ENCODE measurements at regions not wholly inside any gene's neighbourhood (a gene's known extent, or its start where the extent isn't known, plus 50 kb on each side); places are given as distances from the start of the nearest gene placed in this dataset.

DNA sequence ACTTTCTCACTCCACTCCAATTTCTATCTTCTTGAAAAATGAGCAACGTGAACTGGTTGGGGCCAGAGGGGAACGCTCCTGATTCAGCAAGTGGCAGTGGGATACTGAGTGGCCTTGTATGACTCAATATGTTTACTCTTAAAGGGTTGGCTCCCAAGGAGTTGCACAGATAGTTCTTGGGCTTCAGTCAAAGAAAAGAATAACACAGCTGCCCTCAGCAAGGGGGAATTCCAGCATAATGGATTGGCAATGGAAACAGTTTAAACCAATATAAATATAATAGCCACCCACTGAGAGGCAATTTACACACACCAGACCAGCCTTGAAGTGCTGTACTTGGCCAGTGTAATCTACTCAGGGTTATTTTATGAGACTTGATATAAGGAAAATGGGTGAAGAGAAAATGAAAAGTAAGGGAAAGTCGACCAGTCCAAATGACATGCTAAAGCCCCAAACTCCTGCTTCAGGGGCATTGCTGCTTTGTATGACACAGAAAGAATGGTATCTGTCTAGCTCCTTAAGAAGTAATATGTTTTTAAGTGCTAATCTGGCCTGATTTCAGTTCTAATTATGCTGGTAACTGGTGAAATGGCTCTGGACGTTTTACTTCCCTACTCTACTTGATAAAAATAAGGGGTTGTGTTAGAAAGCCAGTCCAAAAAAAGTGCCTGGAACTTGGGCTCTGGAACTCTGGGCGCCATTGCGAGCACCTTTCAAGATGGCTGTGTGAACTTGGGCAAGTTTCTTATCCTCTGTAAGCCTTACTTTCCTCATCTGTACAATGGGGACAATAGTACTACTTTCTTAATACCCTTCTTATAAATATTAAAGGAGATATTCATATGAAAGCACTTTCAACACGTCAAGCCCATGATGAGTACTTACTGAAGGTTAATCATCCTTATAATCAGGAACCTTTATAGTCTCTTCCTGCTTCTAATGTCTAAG, 712.9 kb upstream of the MAP3K7 start:
- TF ChIP-seq POLR2A (IDR thresholded peaks at IDR 0.05; ENCODE audit: extremely low read depth, insufficient read length), result no peak
- TF ChIP-seq, protein P1, sequence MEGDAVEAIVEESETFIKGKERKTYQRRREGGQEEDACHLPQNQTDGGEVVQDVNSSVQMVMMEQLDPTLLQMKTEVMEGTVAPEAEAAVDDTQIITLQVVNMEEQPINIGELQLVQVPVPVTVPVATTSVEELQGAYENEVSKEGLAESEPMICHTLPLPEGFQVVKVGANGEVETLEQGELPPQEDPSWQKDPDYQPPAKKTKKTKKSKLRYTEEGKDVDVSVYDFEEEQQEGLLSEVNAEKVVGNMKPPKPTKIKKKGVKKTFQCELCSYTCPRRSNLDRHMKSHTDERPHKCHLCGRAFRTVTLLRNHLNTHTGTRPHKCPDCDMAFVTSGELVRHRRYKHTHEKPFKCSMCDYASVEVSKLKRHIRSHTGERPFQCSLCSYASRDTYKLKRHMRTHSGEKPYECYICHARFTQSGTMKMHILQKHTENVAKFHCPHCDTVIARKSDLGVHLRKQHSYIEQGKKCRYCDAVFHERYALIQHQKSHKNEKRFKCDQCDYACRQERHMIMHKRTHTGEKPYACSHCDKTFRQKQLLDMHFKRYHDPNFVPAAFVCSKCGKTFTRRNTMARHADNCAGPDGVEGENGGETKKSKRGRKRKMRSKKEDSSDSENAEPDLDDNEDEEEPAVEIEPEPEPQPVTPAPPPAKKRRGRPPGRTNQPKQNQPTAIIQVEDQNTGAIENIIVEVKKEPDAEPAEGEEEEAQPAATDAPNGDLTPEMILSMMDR (IDR thresholded peaks at IDR 0.05; ENCODE audit: low read depth, low read length), result no peak
- TF ChIP-seq, protein P2, sequence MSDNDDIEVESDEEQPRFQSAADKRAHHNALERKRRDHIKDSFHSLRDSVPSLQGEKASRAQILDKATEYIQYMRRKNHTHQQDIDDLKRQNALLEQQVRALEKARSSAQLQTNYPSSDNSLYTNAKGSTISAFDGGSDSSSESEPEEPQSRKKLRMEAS (IDR thresholded peaks at IDR 0.05; ENCODE audit: low read depth, low read length), result no peak
- no peak for TF ChIP-seq MYC (IDR thresholded peaks at IDR 0.05; ENCODE audit: low read depth, low read length)
